HCT116 (cell line): ENCODE measurements at regions not wholly inside any gene's neighbourhood (a gene's known extent, or its start where the extent isn't known, plus 50 kb on each side); places are given as distances from the start of the nearest gene placed in this dataset.

Source experiments
- ATAC-seq: fragments of 200-7000 bp; cut with Tn5 transposase; 2 replicates; pipeline ENCODE4 v1.9.1; 2020; ENCODE audit warnings: mild to moderate bottlenecking, moderate library complexity
- BruUV-seq: library from RNA; stranded (reverse); fragments of 400-500 nt; replicated peaks from 2 replicates; lab custom pipeline; 2021; lab: Mats Ljungman, UMichigan
- CTCF ChIA-PET: fragments of 300-600 bp; sonication (Branson Sonifier 250); formaldehyde crosslinking; loops from one replicate; lab custom pipeline; 2021; ENCODE audit warnings: antibody characterized with exemption; lab: Charles Lee
- POLR2A ChIA-PET: fragments of 300-600, 350-600 bp; sonication (Branson Sonifier 250); formaldehyde crosslinking; loops from one replicate; lab custom pipeline; 2021; ENCODE audit warnings: antibody characterized with exemption; lab: Charles Lee
- RAD21 ChIA-PET, 2 experiments: fragments of 300-600 bp; sonication (Branson Sonifier 250); formaldehyde crosslinking; loops; one replicate each; lab custom pipeline; 2023; ENCODE audit warnings: low total read pairs in 2 of 2; ENCODE audit not compliant: uncharacterized antibody in 2 of 2, unreplicated experiment in 2 of 2, low non-redundant PET in 1 of 2; lab: Charles Lee
- DNase-seq: peaks from one replicate; pipeline ENCODE4 v3.0.0-alpha.2; 2010; ENCODE audit warnings: low read depth, low spot score
- H2AFZ ChIP-seq: fragments of 200-600 bp; shearing (Covaris generic), sonication (generic); 2 replicates; pipeline ENCODE4 v1.6.1; 2017; ENCODE audit warnings: low read depth, mixed run types, mixed read lengths, antibody characterized with exemption, low read length; ENCODE audit not compliant: poor library complexity, severe bottlenecking
- H3K27ac ChIP-seq: 2 replicates; pipeline ENCODE4 v1.5.1; 2012; ENCODE audit warnings: low read depth, low read length
- H3K27me3 ChIP-seq: fragments of 200-600 bp; sonication (generic); 2 replicates; pipeline ENCODE4 v1.6.1; 2016; ENCODE audit warnings: mixed run types, low read length, mixed read lengths; ENCODE audit not compliant: insufficient read depth
- H3K36me3 ChIP-seq, 2 experiments: fragments of 200-500 bp in 1 of 2; fragments of 200-600 bp in 1 of 2; sonication (Bioruptor generic) in 1 of 2; sonication (generic) in 1 of 2; 2 replicates each; pipeline versions ENCODE4 v1.5.1 to v1.6.1; 2014 to 2016; ENCODE audit warnings: low read length in 2 of 2, inconsistent platforms in 1 of 2, mixed read lengths in 1 of 2, mixed run types in 1 of 2; ENCODE audit not compliant: insufficient read depth in 2 of 2, control insufficient read depth in 1 of 2
- H3K4me1 ChIP-seq, 2 experiments: fragments of 200-600 bp in 1 of 2; sonication (generic) in 1 of 2; 2 replicates each; pipeline versions ENCODE4 v1.5.1 to v1.6.1; 2012 to 2017; ENCODE audit warnings: low read length in 2 of 2, inconsistent platforms in 1 of 2, mild to moderate bottlenecking in 1 of 2, mixed read lengths in 1 of 2, mixed run types in 1 of 2, moderate library complexity in 1 of 2; ENCODE audit not compliant: insufficient read depth in 2 of 2, control insufficient read depth in 1 of 2
- H3K4me2 ChIP-seq: fragments of 200-600 bp; sonication (generic); 2 replicates; pipeline ENCODE4 v1.6.1; 2017; ENCODE audit warnings: mixed run types, low read length, mixed read lengths
- H3K4me3 ChIP-seq, 2 experiments: fragments of 200-600 bp in 1 of 2; sonication (generic) in 1 of 2; replicated peaks in 1 of 2; 2 replicates each; pipeline ENCODE4 v1.5.1; 2011 to 2016; ENCODE audit warnings: low read length in 2 of 2, control low read depth in 1 of 2, low read depth in 1 of 2, mild to moderate bottlenecking in 1 of 2, mixed read lengths in 1 of 2, mixed run types in 1 of 2
- H3K79me2 ChIP-seq: fragments of 200-600 bp; sonication (generic); 2 replicates; pipeline ENCODE4 v1.6.1; 2017; ENCODE audit warnings: mild to moderate bottlenecking, mixed run types, low read length, moderate library complexity, mixed read lengths; ENCODE audit not compliant: insufficient read depth
- H3K9ac ChIP-seq: fragments of 200-600 bp; sonication (generic); 2 replicates; pipeline ENCODE4 v1.6.1; 2016; ENCODE audit warnings: low read length, mixed read lengths
- H3K9me2 ChIP-seq: fragments of 200-600 bp; sonication (generic), shearing (Covaris generic); 2 replicates; pipeline ENCODE4 v1.6.1; 2017; ENCODE audit warnings: mixed run types, mild to moderate bottlenecking, moderate library complexity; ENCODE audit not compliant: insufficient read depth
- H3K9me3 ChIP-seq, 2 experiments: fragments of 200-500 bp in 1 of 2; fragments of 200-600 bp in 1 of 2; sonication (Bioruptor generic) in 1 of 2; sonication (generic) in 1 of 2; 2 replicates each; pipeline ENCODE4 v1.6.1; 2014 to 2017; ENCODE audit warnings: low read length in 2 of 2, mixed read lengths in 2 of 2, inconsistent platforms in 1 of 2, low read depth in 1 of 2, mild to moderate bottlenecking in 1 of 2, mixed run types in 1 of 2, moderate library complexity in 1 of 2; ENCODE audit not compliant: control insufficient read depth in 1 of 2, insufficient read depth in 1 of 2
- H4K20me1 ChIP-seq: fragments of 200-600 bp; sonication (generic), shearing (Covaris generic); 2 replicates; pipeline ENCODE4 v1.6.1; 2017; ENCODE audit warnings: mixed run types, mild to moderate bottlenecking, moderate library complexity; ENCODE audit not compliant: insufficient read depth
- ATF3 ChIP-seq: IDR thresholded peaks from 2 replicates; pipeline ENCODE4 v1.6.1; 2012
- CBX3 ChIP-seq: IDR thresholded peaks from 2 replicates; pipeline ENCODE4 v1.6.1; 2012; ENCODE audit warnings: low read depth
- CEBPB ChIP-seq: IDR thresholded peaks from 2 replicates; pipeline ENCODE4 v1.6.1; 2012; ENCODE audit warnings: low read depth
- ELF1 ChIP-seq: IDR thresholded peaks from 2 replicates; pipeline ENCODE4 v1.6.1; 2012; ENCODE audit warnings: low read depth, borderline replicate concordance
- EZH2 ChIP-seq: fragments of 200-600 bp; sonication (generic); IDR thresholded peaks from 2 replicates; pipeline ENCODE4 v1.6.1; 2017; ENCODE audit warnings: antibody characterized with exemption, mixed run types
- EZH2phosphoT487 ChIP-seq: fragments of 200-600 bp; IDR thresholded peaks from 2 replicates; pipeline ENCODE4 v1.6.1; 2018; ENCODE audit warnings: antibody characterized with exemption, borderline replicate concordance
- FOSL1 ChIP-seq: IDR thresholded peaks from 2 replicates; pipeline ENCODE4 v1.6.1; 2012; ENCODE audit warnings: low read depth
- JUND ChIP-seq: IDR thresholded peaks from 2 replicates; pipeline ENCODE4 v1.6.1; 2012
- POLR2AphosphoS5 ChIP-seq: IDR thresholded peaks from 2 replicates; pipeline ENCODE4 v1.6.1; 2011; ENCODE audit warnings: mild to moderate bottlenecking, low read depth, low read length, moderate library complexity
- RAD21 ChIP-seq: IDR thresholded peaks from 2 replicates; pipeline ENCODE4 v1.6.1; 2012; ENCODE audit warnings: low read depth, mild to moderate bottlenecking
- SIN3A ChIP-seq: IDR thresholded peaks from 2 replicates; pipeline ENCODE4 v1.6.1; 2012; ENCODE audit warnings: low read depth
- SRF ChIP-seq: IDR thresholded peaks from 2 replicates; pipeline ENCODE4 v1.6.1; 2012; ENCODE audit warnings: low read depth
- TCF7L2 ChIP-seq: IDR thresholded peaks from 2 replicates; pipeline ENCODE4 v1.7.0; 2011; ENCODE audit warnings: borderline replicate concordance, inconsistent platforms; ENCODE audit not compliant: insufficient read depth, insufficient read length; ENCODE audit errors: extremely low read depth
- ZBTB33 ChIP-seq: IDR thresholded peaks from 2 replicates; pipeline ENCODE4 v1.6.1; 2011; ENCODE audit warnings: mild to moderate bottlenecking, low read length, moderate library complexity; ENCODE audit not compliant: insufficient replicate concordance; ENCODE audit errors: extremely low read depth
- intact Hi-C: fragments of 100-400 bp; cut with micrococcal nuclease; formaldehyde crosslinking; loops from 2 replicates; pipeline ENCODE4 v1.10.0; 2022

GRCh38 chr10:61317706-61318105, 135.5 kb downstream of the TMEM26 start (continued):
- TF ChIP-seq ZBTB33 = no peak
- no peak for TF ChIP-seq SRF
- no peak for TF ChIP-seq EZH2
- TF ChIP-seq SIN3A = no peak
- TF ChIP-seq JUND = no peak

GRCh38 chr10:61316676-61317265, 136.4 kb downstream of the TMEM26 start:
- Histone ChIP-seq H3K36me3 (no peaks in the 10 kb centered on the region), H4K20me1 (no peaks in the 10 kb centered on the region), H3K79me2 (no peaks in the 10 kb centered on the region), H3K4me1 (no peaks in the 10 kb centered on the region), H3K4me3 (no peak overlapping the region), H3K9ac (no peak overlapping the region), H3K9me3 (no peaks in the 10 kb centered on the region), H2AFZ (no peak overlapping the region), H3K27ac (no peak overlapping the region), H3K4me2 (no peak overlapping the region), H3K9me2 (no peaks in the 10 kb centered on the region), H3K27me3 (no peaks in the 10 kb centered on the region)
- DNase-seq (no peak), ATAC-seq (no peak)
- POLR2A ChIA-PET = no interaction called here
- CTCF ChIA-PET = no interaction called here
- BruUV-seq = no TSS peak
- TF ChIP-seq ELF1 = no peak
- no peak for TF ChIP-seq CEBPB
- TF ChIP-seq EZH2phosphoT487 = no peak
- TF ChIP-seq ATF3 = no peak
- no peak for TF ChIP-seq CBX3
- TF ChIP-seq SRF = no peak
- TF ChIP-seq TCF7L2 = no peak
- no peak for TF ChIP-seq JUND
- TF ChIP-seq FOSL1 = no peak
- TF ChIP-seq POLR2AphosphoS5 = no peak
- no peak for TF ChIP-seq RAD21
- no peak for TF ChIP-seq EZH2
- intact Hi-C loops = no loop called here
- RAD21 ChIA-PET = no interaction called here
